ENCODE measurements at regions not wholly inside any gene's neighbourhood (a gene's known extent, or its start where the extent isn't known, plus 50 kb on each side); places are given as distances from the start of the nearest gene placed in this dataset.

GRCh38 chr4:108429662-108430061, 190.7 kb upstream of the RPL34 start:
- TF ChIP-seq, protein P1, sequence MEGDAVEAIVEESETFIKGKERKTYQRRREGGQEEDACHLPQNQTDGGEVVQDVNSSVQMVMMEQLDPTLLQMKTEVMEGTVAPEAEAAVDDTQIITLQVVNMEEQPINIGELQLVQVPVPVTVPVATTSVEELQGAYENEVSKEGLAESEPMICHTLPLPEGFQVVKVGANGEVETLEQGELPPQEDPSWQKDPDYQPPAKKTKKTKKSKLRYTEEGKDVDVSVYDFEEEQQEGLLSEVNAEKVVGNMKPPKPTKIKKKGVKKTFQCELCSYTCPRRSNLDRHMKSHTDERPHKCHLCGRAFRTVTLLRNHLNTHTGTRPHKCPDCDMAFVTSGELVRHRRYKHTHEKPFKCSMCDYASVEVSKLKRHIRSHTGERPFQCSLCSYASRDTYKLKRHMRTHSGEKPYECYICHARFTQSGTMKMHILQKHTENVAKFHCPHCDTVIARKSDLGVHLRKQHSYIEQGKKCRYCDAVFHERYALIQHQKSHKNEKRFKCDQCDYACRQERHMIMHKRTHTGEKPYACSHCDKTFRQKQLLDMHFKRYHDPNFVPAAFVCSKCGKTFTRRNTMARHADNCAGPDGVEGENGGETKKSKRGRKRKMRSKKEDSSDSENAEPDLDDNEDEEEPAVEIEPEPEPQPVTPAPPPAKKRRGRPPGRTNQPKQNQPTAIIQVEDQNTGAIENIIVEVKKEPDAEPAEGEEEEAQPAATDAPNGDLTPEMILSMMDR (IDR thresholded peaks at IDR 0.05; ENCODE audit: low read length) = no peak
- TF ChIP-seq EZH2 (optimal IDR thresholded peaks at IDR 0.05; ENCODE audit: low read depth, low read length) = no peak

Measured in MM.1S (cell line).